Astrocyte of the cerebellum (primary cell): ENCODE measurements at regions not wholly inside any gene's neighbourhood (a gene's known extent, or its start where the extent isn't known, plus 50 kb on each side); places are given as distances from the start of the nearest gene placed in this dataset.

Source experiments
- DNase-seq: peaks from one replicate; pipeline ENCODE4 v3.0.0-alpha.2; 2011; ENCODE audit warnings: low read depth
- H3K4me3 ChIP-seq: 2 replicates; pipeline ENCODE4 v1.5.1; 2011; ENCODE audit warnings: mild to moderate bottlenecking, low read depth, low read length, moderate library complexity
- in situ Hi-C: cut with HindIII; loops from 2 replicates; pipeline ENCODE4 v1.10.0; 2017; ENCODE audit warnings: low sequenced_read_pairs
- TF ChIP-seq, protein P1 (sequence below): IDR thresholded peaks from 2 replicates; pipeline ENCODE4 v1.5.1; 2012; ENCODE audit warnings: low read length, low read depth, moderate library complexity, mild to moderate bottlenecking; ENCODE audit errors: missing control alignments

DNA sequence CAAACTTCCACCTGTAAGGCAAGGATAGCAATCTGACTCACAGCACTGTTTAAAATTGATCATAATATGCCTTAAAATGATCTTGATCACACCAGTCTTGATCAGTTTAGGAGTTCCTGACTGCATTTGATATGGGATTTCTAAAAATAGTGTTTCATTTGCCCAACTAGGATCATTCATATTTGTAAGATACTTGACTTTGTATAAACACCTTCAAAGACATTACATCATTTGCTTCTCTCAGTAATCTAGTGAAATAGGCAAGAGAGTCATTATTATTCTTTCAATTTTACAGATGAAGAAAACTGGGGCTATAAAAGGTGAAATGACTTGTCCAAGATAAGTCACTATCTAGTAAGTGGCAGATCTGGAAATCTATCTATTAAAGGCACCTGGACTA lies 521.1 kb downstream of the GATA3 start:
- TF ChIP-seq, protein P1, sequence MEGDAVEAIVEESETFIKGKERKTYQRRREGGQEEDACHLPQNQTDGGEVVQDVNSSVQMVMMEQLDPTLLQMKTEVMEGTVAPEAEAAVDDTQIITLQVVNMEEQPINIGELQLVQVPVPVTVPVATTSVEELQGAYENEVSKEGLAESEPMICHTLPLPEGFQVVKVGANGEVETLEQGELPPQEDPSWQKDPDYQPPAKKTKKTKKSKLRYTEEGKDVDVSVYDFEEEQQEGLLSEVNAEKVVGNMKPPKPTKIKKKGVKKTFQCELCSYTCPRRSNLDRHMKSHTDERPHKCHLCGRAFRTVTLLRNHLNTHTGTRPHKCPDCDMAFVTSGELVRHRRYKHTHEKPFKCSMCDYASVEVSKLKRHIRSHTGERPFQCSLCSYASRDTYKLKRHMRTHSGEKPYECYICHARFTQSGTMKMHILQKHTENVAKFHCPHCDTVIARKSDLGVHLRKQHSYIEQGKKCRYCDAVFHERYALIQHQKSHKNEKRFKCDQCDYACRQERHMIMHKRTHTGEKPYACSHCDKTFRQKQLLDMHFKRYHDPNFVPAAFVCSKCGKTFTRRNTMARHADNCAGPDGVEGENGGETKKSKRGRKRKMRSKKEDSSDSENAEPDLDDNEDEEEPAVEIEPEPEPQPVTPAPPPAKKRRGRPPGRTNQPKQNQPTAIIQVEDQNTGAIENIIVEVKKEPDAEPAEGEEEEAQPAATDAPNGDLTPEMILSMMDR: no peak
- in situ Hi-C loops: no loop called here
- no peak for DNase-seq
- no peak overlapping the region for H3K4me3 ChIP-seq

DNA sequence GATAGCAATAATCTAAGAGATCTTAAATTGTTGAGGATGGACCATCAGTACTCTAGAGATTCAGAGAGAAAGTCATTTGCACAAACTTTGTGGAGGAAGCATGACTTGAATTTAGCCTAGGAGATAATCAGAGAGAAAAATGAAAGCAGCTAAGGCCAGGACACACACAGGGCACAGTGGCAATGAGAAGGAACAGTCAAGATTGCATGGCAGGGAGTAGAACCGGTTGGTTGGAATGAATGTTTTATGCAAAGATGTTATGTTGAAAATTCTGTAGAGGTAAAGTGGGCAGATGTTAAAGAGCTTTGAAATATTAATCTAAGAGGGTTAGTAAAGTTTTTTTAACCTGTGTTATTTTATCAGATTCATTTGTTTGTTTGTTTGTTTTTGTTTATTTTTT lies 521.8 kb downstream of the GATA3 start:
- H3K4me3 ChIP-seq: no peak overlapping the region
- TF ChIP-seq, protein P1: no peak
- in situ Hi-C loops: no loop called here
- DNase-seq: no peak

DNA sequence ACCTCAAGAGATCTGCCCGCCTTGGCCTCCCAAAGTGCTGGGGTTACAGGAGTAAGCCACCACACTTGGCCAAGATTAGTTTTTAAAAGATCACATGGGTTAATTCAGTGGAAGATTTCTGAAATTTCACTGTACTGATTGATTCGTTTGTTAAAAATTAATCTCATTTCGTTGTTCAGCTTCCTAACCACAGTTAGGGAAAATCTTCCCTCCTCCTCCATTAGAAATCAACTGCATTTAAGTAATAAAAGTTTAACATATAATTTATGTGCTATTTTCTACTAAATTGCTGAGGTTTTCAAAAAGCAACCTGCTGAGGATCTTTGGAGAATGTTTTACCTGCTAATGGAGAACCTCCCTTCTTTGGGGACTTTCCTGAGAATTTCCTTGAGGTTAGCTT lies 522.4 kb downstream of the GATA3 start:
- in situ Hi-C loops: no loop called here
- H3K4me3 ChIP-seq: no peak overlapping the region
- TF ChIP-seq, protein P1: no peak
- DNase-seq: no peak

DNA sequence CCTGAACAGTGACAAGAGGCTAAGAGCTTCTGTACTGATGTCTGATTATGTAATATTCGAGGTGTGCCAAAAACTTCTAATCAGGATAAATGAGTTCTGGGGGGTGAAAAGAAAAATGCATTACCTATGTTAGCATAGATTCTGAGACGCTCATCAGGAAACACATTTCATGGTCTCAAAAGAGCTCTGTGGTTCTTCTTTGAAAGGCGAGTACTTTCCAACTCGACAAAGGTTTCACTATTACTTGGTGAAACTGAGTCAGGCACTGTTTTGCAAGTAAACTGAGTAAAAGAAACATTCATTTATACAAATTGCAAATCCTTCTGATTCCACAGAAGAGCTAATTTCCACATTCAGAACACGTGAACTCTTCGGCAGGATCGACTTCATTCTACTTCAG lies 523.2 kb downstream of the GATA3 start:
- TF ChIP-seq, protein P1: no peak
- DNase-seq: no peak
- H3K4me3 ChIP-seq: no peak overlapping the region
- in situ Hi-C loops: no loop called here

DNA sequence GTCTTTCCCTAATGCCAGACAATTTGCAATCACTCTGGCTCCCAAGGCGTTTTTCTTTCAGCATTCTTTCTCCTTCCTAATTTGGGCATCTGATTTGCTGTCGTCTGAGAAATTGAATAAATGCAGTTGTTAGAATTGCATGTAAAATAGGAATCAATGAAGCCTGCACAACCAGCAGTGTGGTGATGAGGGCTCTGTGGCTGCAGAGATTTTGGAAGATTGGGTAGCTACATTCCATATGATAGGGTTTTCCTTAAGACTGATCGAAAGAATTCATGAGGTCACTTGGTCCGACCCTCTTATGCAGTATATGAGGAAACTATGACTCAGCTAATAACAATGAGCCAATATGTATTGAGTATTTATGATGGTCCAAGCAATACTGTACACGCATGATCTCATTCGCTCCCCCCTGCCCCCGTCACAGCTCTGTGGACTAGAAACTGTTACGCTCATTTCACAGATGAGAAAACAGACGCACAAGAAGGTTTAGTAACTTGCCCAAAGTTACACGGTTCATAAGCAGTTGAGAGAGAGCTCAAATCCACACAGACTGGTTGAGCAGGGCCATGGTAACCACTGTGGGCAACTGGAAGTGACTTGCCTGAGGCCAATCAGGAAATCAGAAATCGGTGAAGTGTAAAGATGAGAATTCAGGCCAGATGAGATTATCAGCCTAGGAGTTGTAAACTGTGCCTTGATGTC lies 527.2 kb downstream of the GATA3 start:
- TF ChIP-seq, protein P1: no peak
- no peak for DNase-seq
- in situ Hi-C loops: no loop called here
- H3K4me3 ChIP-seq: no peak overlapping the region

DNA sequence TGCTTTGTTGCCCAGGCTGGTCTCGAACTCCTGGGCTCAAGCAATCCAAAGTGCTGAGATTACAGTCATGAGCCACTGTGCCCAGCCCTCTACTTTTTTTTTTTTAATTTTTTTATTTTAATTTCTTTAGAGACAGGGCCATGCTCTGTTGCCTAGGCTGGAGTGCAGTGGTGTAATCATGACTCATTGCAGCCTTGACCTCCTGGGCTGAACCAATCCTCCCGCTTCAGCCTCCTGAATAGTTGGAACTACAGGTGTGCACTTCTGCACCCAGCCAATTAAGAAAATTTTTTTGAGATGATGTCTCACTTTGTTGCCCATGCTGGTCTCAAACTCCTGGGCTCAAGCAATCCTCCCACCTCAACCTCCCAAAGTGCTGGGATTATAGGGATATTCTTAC lies 528.6 kb downstream of the GATA3 start:
- H3K4me3 ChIP-seq: no peak overlapping the region
- no peak for DNase-seq
- in situ Hi-C loops: no loop called here
- TF ChIP-seq, protein P1: no peak
